GM21576 (cell line): ENCODE measurements at regions not wholly inside any gene's neighbourhood (a gene's known extent, or its start where the extent isn't known, plus 50 kb on each side); places are given as distances from the start of the nearest gene placed in this dataset.
"Not testable (repeated sequence)": the region's sequence is repeated elsewhere in the genome, so short reads cannot be mapped to it uniquely, and the experiment has no call there.

ENCODE experiments used
- ATAC-seq: cut with Tn5 transposase; IDR thresholded peaks from one replicate; pipeline ENCODE4 v1.9.1; 2021; ENCODE audit warnings: mild to moderate bottlenecking, moderate library complexity; ENCODE audit not compliant: unreplicated experiment

- no peak for ATAC-seq
These were observed 936.1 kb upstream of the WWC1 start for GRCh38 chr5:167355346-167355745.

GRCh38 chr5:167356374-167356773, 935.1 kb upstream of the WWC1 start:
- ATAC-seq, result no peak

- no peak for ATAC-seq
These were observed 932.5 kb upstream of the WWC1 start for GRCh38 chr5:167358868-167359492.

- no peak for ATAC-seq
These were observed 929.6 kb upstream of the WWC1 start for GRCh38 chr5:167361795-167362194.

- no peak for ATAC-seq
These were observed 928.4 kb upstream of the WWC1 start for GRCh38 chr5:167363065-167363464.

GRCh38 chr5:167375125-167375524, 916.3 kb upstream of the WWC1 start:
- no peak for ATAC-seq

GRCh38 chr5:167378894-167379723, 912.3 kb upstream of the WWC1 start:
- ATAC-seq, result no peak

- no peak for ATAC-seq
These were observed 910.0 kb upstream of the WWC1 start for GRCh38 chr5:167381457-167381856.

GRCh38 chr5:167389537-167389936, 901.9 kb upstream of the WWC1 start:
- ATAC-seq, result no peak

- ATAC-seq, result not testable (repeated sequence)
These were observed 900.2 kb upstream of the WWC1 start for GRCh38 chr5:167391286-167391685.

GRCh38 chr5:167392240-167392639, 899.2 kb upstream of the WWC1 start:
- ATAC-seq, result no peak

GRCh38 chr5:167393358-167393757, 898.1 kb upstream of the WWC1 start:
- no peak for ATAC-seq

- ATAC-seq, result no peak
These were observed 888.8 kb upstream of the WWC1 start for GRCh38 chr5:167402671-167403070.

- ATAC-seq, result no peak
These were observed 884.9 kb upstream of the WWC1 start for GRCh38 chr5:167406513-167406912.

- ATAC-seq, result no peak
These were observed 878.9 kb upstream of the WWC1 start for GRCh38 chr5:167412556-167412955.

- ATAC-seq, result no peak
These were observed 877.9 kb upstream of the WWC1 start for GRCh38 chr5:167413506-167413905.

- no peak for ATAC-seq
These were observed 876.8 kb upstream of the WWC1 start for GRCh38 chr5:167414611-167415010.

- ATAC-seq, result no peak
These were observed 875.4 kb upstream of the WWC1 start for GRCh38 chr5:167415779-167416746.

- ATAC-seq, result no peak
These were observed 873.8 kb upstream of the WWC1 start for GRCh38 chr5:167417662-167418061.

GRCh38 chr5:167425161-167425560, 866.3 kb upstream of the WWC1 start:
- no peak for ATAC-seq

- no peak for ATAC-seq
These were observed 864.9 kb upstream of the WWC1 start for GRCh38 chr5:167426501-167426900.
